Neural progenitor cell (in vitro differentiated cells): ENCODE measurements at regions not wholly inside any gene's neighbourhood (a gene's known extent, or its start where the extent isn't known, plus 50 kb on each side); places are given as distances from the start of the nearest gene placed in this dataset.

Experiments
- CTCF ChIP-seq: fragments of 200-600 bp; sonication (generic); IDR thresholded peaks from 2 replicates; pipeline ENCODE4 v1.5.1; 2017; ENCODE audit warnings: antibody characterized with exemption, mild to moderate bottlenecking
- EZH2phosphoT487 ChIP-seq: fragments of 200-600 bp; sonication (generic); IDR thresholded peaks from 2 replicates; pipeline ENCODE4 v1.6.1; 2017; ENCODE audit warnings: antibody characterized with exemption

GRCh38 chr10:78255796-78256638 is 222.4 kb downstream of the RPS24 start:
- TF ChIP-seq CTCF = no peak
- TF ChIP-seq EZH2phosphoT487 = no peak
